Erythroblast (primary cell): ENCODE measurements at regions not wholly inside any gene's neighbourhood (a gene's known extent, or its start where the extent isn't known, plus 50 kb on each side); places are given as distances from the start of the nearest gene placed in this dataset.

Experiments
- DNase-seq, 2 experiments: peaks; one replicate each; lab custom pipeline; 2025; lab: John Stamatoyannopoulos, UW
- GATA1 ChIP-seq: IDR thresholded peaks from 2 replicates; pipeline ENCODE4 v1.6.1; 2011; ENCODE audit warnings: low read depth, mild to moderate bottlenecking, control low read depth, low read length, moderate library complexity
- POLR2A ChIP-seq: IDR thresholded peaks from 2 replicates; pipeline ENCODE4 v1.6.1; 2011; ENCODE audit warnings: mild to moderate bottlenecking, low read length

- DNase-seq = no peak
These were observed 60.0 kb downstream of the PRL start for GRCh38 chr6:22236626-22237414.

More at GRCh38 chr6:22236626-22237414, 60.0 kb downstream of the PRL start:
- TF ChIP-seq GATA1 = no peak
- TF ChIP-seq POLR2A = no peak
